ENCODE measurements at regions not wholly inside any gene's neighbourhood (a gene's known extent, or its start where the extent isn't known, plus 50 kb on each side); places are given as distances from the start of the nearest gene placed in this dataset.

- TF ChIP-seq CTCF (IDR thresholded peaks at IDR 0.05) (no peak), POLR2AphosphoS5 (IDR thresholded peaks at IDR 0.05) (no peak), POLR2A (IDR thresholded peaks at IDR 0.05; ENCODE audit: low read depth) (no peak), EP300 (IDR thresholded peaks at IDR 0.05) (no peak)
These were observed 238.1 kb downstream of the MED10 start for GRCh38 chr5:6140219-6140618.
